ENCODE measurements at regions not wholly inside any gene's neighbourhood (a gene's known extent, or its start where the extent isn't known, plus 50 kb on each side); places are given as distances from the start of the nearest gene placed in this dataset.

DNA sequence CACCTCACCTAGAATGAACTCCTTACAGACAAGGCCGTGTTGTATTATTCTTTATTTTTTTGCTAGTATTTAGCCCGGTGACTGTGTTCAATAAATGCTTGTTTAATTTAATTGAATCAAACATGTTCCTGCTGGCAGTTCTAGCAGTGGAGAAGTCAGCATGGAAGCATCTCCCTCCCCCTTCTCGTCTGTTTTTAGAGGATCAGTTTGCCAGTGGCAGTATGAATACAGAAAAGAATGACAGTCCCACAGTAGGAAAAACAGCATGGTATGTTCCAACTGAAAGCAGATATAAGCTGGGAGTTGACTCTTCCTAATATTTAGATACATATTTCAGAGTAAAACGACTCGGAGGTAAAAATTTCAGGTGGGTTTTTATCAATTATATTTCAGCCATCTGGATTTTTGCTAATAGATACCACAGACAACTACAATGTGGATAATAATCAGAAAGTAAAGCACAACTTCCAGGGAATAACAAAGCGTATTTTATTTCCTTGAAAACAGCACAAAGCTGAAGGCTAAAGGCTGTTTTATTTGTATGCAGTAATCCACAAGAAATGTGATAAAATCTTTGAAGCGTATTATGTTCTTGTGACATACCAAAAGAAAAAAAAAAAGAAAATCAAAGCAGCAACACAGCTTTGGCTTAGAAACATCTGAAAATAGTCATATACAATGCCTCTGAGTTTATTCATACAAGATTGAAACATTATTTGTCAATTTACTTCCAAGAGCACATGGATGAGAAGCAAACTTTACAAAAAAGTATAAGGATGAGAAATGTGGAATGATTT is 244.5 kb upstream of the KCNMB2 start:
- DNase-seq = no peak

DNA sequence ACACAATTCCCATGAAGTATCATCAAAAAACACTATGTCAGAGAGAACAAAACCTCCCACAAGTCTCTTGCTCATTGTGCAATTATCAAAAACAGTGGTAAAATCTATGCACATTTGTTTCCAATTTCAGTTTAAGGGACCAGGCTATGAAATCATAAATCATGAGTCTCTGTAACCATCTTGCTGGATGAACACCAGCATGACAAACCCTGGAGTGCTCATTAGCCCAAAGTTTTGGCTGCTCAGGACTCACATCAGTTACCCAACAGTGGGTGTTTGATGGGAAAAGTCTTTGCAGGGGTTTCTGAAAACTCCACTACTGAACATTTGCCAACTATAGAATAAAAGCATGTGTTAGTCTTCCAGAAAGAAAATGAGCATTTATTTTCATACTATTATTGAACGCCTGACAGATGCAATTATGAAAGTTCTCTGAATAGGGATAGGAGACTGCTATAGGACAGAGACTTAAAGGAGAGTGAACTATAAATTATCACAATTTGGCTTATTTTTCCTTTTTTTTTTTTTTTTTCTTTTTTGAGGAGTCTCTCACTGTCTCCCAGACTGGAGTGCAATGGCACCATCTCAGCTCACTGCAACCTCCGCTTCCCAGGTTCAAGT is 240.8 kb upstream of the KCNMB2 start:
- DNase-seq = peak; percentile 96

DNA sequence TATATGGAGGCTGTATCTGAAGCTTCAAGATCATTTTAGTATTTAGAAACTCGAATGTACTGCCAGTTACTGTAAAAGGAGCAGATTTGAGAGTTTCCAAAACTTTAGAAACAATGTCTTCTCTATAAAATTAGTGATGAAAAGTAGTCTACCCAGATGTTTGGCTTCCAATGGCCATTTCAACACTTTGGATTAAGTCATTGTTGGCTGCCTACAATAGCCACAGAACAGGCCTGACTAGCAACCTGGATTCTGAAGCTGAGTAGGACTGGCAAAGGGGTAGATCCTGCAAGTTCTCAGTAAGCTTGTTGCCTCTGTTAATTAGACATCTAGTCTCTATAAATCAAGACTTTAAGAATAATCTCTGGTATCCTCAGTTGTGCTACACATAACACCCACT is 239.0 kb upstream of the KCNMB2 start:
- no peak for DNase-seq

DNA sequence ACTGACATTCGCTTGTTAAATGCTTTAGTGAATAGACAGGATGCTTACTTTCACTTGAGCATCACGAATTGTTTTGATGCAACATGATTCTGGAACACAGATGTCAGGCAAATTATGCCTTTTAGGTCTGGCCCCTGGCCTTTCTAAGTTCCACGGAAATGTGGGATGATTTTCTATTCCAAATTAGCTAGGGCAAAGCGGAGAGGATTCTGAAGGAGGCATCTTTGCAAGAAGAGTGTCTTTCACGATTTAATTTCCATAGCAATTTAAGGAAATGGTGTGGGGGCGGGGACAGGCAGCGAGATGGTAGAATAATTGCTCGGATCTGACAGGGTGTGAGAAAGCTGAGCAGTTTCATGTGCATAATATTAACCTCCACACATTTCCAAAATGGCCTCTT is 238.5 kb upstream of the KCNMB2 start:
- no peak for DNase-seq

DNA sequence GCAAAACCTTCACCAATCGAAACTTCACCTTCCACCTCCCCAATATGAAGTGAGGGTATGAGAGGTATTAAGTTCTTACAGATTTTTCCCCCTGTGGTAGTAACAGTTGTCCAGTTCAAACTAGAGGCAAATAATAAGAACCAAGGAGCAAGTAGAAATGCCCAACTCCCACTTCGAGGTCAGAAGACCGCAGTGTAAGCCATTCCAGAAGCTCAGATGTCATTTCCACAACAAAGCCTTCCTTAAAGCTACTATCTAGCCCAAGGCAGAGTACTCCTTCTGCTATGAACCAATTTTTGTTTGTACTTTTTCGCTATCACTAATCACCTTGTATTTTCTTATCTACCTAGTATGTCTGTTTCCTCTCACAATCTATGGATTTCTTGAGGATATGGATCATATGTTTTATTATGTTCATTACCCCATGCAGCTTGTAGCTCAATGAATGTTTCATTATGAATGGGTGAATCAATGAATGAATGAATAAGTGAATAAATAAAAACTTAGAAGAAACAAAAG is 235.7 kb upstream of the KCNMB2 start:
- no peak for DNase-seq

DNA sequence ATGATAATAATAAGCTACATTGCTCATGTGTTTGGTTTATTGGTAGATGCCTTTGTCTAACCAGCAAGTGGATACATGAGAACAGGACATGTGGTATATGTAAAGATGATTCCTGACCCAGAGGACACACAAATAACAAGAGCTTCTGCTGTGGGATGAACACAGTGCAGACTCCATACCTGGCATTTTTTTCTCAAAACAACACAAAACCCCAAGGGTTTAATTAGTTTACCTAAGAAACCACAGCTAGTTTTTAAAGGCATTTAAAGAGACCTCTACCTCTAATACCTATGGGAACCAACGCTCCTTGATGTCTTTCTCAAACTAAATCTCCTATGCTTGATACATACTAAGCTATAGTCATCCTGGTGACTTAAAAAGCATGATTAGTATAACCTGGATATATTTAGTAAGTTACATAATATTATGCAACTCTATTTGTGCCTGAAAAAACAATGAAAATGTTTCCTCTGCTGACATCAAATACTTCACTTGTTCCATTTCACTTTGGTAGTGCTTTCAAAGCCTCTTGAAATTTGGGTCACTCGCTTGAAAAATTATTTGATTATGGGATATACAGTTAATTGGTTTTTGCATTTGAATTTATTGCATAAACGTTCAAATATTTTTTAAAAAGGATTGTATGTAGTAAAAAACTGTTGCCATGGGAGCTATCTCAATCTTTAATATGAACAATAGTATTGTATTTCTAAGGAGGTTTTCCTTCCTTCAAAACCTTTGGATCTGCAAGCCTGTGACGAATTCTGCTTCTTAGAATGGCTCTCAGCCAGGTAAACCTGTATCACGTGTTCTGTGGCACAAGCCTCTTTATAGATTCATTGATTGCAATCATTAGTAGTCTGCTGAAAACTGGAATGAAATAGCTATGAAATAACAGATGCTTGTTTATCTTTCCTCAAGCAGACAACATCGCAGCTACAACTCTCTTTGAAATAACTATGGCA is 233.0 kb upstream of the KCNMB2 start:
- no peak for DNase-seq

DNA sequence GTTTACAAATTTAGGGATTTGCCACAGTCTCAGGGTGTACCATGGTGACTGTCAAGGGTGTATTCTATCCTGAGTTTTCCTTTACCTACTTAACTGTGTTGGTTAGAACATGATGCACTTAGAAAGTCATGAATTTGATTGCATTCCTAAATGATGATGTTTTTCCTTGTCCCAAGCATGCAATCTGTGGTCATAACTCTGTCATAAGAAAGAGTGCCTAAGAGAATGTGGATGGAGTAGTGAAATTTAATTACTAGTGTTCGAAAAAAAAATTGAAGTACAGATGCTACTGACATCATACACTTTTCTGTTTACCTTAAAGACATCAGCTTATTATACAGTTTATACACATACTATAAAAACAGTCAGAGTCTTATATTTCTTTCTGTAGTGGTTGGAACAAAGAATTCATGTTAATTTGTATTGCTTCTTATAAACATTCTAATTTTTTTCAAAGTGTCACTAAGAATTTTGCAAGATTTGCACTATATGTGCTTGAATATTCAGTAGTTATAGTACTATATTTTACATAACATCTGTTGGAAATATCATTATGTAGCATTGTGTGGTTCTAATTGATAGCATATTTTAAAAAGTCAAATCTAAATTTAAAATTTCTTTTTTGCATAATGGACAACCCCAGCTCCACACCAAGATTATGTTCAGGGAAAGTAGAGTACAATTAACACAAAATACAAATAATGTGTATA is 231.3 kb upstream of the KCNMB2 start:
- peak; percentile 78 for DNase-seq

DNA sequence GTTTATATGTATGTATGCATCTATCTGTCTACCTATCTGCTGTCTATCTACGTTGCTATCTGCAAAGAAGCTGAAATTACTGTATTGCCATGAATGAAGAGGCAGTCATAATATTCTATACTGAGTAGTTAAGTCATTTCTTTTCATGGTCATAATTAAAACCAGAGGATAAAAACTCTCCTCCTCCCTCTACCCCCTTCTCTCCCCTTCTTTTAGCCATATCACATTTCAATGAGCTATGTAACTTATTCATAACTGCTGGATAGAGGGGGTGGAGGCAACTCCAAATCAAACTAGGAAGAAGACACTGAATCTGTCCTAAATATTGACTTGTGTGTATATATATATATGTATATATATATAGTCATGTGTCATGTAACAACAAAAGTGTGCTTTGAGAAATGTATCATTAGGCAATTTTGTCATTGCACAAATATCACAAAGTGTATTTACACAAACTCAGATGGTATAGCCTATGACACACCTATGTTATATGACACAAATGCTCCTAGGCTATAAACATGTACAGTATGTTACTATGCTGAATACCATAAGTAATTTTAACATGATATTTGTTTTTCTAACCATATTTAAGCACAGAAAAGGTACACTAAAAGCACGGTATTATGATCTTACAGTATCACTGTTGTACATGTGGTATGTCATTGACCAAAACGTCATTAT is 229.7 kb upstream of the KCNMB2 start:
- DNase-seq = peak; percentile 55

DNA sequence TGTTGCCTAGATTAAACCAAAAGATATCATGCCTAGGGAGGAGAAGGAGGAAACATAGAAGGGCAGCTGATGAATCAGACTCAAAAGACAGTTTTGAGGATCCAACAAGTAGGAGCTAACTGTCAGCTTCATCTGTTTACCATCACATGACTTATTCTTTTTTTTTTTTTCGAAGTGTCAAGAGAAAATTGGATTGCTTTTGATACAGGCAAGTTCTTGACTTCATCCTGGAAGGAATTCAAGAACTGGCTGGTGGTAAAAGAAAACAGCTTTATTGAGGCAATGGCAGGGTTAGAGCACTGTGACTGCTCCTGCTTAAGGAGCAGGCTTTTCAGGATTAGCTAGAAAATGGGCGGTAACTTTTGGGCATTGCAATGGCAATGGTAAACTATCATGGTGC is 227.5 kb upstream of the KCNMB2 start:
- DNase-seq = no peak

DNA sequence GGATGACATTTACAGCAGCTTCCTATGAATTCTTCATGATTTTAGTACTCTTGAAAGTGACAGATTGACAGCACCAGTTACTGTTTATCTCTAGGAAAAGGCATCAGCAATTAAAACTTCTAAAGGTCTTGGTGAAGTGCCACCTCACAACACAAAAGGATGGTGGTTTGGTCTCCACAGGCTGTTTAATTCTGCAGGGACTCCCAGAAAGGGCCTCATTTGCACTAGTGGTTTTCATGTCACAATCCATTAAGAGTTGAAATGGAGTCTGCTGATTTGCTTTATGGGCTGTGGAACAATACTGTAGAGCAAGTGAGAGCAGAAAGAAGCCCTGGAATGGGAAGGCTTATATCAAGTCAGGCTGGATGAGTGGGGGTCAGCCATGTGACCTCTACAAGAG is 225.3 kb upstream of the KCNMB2 start:
- no peak for DNase-seq

DNA sequence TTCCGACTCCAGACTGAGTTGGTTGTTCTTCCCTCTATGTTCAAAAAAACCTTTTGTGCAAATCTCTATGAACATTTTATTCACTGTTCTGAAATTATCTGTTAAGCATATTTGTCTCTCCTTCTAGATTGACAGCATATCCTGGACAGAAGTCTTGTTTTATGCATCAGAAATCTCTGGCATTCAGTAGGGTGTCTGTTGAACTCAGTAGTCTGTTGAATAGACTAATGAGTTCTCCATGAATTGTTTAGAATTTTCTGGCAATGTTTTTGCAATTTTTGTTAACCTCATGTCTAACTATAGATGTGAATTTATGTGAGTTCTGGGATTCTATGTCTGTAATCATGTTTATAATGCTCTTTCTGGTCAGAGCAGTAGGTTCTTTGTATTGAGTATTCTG is 222.5 kb upstream of the KCNMB2 start:
- DNase-seq = no peak

DNA sequence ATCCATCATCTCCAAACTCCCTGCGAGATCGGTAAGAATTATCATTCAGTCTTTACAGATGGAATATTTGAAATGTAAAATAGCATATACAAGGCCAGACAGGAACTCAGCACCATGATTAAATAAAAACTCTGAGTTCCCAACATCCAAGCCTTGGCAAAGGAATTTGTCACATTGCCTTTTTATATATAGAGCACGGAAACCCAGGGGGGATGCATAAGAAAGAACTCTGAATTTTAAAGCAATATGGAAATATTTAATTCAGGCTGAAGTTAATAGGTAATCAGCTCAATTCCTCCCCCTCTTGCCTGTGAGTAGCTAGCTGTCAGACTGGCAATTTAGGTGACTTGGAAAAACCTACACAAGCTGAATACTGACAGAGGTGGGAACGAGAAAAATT is 217.9 kb upstream of the KCNMB2 start:
- no peak for DNase-seq

DNA sequence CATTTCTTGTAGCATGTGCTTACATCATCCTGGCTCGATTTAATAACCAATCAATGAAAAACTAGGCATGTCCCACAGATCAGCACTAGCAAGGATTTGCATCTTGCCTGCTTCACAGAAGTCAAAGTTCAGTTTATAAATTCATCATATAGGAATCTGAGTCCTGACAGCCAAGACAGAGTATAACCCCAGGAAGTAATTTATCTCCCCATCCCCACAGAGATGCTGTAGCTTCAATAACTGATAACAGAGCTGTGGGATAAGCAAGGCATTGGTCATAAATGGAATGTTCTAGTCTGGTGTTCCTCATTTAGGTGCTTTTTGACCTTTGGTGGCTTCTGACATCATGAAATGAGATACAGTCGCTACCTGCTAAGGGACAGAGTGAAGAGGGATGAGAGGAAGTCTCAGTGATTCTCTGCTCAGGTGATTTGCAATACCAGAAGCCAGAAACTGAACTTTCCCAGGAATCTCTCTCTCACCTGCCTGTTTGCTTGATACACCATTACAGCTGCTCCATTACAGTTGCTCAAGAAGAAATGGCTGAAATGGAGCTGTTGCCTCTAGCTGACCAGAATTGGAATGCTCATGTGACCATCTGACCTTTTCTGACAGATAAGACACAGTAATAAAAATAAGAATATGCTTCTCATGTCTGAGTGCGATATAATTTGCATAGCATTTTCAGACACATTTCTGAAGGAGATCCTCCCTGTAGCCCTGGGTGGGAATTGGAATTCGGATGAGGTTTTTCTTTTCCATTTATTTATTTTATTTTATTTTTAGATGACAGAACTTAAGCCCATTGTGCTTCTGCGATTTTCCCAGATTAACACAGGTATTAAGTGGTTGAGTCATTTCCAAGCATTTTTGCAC is 217.1 kb upstream of the KCNMB2 start:
- no peak for DNase-seq

DNA sequence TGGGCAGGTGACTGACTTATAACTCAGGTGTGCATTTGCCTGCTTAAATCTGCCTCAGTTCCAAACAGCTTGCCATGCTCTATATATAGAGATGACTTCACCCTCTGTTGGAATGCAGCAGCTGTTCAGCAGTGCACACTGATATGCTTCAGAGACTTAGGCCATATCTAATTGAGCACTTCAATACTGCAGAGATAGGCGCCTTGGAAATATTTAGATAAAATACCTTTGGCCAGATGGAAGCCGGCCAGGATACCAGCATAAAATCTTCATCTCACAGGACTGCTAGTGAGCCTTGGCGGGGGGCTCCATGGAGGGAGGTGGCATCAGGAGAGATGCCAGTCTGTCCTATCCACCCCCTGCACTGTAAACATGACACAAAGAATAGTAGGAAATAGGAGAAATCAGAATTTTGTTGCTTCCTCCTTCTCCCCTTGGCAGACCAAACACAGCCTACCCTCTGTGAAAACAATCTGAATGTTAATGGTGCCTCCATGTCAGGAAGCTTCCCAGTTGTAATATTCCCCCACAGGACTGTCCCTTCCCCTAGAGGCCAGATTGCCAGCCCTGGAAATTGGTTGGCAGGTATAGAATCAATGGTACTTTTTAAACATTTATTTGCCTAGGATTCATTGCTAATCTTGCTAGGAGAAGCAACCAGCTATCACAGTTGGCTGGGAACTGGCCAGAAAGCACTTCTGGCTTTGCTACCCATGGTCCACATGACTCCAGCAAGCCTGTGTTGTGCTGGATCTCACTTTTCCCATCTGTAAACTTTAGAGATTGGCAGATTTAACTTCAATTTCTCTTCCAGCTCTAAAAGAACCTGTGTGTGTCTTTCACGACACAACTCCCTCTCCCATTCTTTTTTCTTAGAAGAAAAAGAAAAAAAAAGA is 215.5 kb upstream of the KCNMB2 start:
- peak; percentile 56 for DNase-seq

DNA sequence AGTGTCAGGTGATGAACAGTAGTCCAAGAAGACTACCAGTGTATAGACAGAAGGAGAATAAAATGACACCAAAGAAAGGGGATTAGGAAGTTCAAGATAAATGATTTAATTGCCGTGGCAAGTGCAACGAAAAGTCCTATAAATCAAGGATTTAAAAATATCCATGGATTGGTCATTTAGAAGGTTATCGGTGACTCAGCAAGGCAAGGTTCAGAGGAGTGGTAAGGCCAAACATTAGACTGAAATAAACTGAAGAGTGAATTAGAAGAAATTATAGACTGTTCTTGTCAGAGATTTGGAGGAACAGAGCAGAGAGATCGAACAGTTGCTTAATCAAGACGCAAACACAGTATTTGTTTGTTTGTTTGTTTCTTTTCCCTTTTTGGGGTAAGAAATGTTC is 211.9 kb upstream of the KCNMB2 start:
- DNase-seq = no peak

DNA sequence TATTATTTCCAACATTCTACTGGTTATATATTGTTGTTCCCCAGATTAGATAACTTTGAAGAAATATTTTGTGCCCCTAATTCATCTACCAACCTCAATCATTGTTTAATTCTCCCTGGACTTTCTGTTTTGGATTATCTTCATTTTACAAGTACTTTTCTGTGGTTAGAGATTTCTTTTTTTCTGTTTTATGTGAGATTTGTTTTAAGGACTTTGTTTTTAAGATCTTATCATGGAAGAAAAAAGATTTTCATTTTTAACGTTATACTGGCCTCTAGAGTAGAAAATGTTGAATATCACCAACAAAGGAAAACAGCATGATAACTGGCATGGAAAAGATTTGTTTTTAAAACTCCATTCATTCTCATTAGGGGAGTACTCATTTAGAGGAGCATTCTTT is 210.9 kb upstream of the KCNMB2 start:
- peak; percentile 65 for DNase-seq

DNA sequence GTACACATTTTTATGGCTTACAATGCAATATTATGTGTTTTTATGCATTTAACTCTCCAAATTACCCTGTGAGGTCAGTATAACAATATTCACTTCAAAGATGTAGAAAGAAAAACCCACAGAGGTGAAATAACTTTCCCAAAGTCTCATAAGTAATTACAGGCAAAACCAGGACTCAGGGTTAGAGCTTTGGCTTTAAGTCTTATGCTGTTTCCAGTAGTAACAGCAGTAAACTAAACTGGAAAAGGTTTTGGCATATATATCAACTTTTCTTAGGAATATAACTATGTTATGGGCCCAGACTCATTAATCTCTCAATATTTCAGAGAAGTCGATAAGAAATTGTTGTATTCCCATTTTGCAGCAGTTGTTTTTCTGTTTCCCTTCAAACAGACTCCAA is 206.3 kb upstream of the KCNMB2 start:
- no peak for DNase-seq

DNA sequence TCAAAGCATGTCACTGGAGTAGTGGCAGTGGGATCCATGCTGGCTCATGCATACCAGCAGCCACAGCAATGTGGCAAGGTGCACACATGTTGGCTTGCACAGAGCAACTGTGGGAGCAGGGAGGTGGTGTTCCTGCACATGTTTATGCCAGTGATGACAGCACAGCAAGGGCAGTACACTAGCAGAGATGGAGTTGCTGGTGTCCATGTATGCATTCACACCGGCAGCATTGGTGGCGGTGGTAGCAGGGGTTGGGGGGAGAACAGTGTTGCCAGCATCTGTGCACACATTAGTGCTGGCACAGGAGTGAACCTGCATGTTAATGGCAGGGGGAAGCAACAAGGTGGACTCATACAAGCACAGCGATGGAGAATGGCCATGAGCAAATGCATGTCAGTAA is 202.0 kb upstream of the KCNMB2 start:
- DNase-seq = no peak

DNA sequence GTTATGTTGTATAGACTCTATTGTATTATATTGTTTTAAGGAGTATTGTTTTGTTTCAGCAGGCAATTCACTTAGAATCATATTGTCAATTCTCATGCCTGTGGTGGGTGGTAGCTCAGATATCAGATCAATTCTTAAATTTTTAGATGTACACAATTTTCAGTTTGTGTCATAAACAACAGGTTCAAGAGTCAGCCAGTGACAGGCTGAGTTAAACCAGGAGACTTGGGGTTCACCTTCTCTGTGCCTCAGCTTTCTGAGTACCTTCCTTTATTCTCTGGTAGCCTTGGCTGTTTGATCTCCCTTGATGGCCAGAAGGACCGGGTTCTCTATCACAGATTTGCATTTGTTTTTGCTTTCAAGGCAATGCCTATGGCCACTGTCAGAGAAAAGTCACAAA is 199.9 kb upstream of the KCNMB2 start:
- no peak for DNase-seq

DNA sequence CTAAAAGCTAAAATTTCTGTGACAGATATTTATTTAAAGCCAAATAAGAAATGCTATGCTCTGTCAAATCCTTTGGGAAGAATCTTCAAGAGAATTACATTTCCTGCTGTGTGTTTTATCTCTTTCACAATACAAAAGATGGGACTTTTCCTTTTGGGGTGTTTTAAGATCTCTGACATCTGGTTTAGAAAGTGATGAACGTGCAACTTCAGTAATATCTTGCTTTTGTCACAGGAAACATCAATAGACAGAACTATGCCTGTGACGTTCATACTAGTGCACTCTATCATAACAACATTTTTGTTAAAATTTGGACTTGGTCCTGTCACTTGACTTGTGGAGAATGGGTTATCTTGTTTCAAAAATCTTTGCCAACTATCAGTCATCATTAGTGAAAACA is 195.7 kb upstream of the KCNMB2 start:
- no peak for DNase-seq

All from fibroblast of skin of scalp (primary cell).